DMS53 (cell line): ENCODE measurements at regions not wholly inside any gene's neighbourhood (a gene's known extent, or its start where the extent isn't known, plus 50 kb on each side); places are given as distances from the start of the nearest gene placed in this dataset.

Source experiments
- DNase-seq: peaks from one replicate; lab custom pipeline; 2025; lab: John Stamatoyannopoulos, UW

DNA sequence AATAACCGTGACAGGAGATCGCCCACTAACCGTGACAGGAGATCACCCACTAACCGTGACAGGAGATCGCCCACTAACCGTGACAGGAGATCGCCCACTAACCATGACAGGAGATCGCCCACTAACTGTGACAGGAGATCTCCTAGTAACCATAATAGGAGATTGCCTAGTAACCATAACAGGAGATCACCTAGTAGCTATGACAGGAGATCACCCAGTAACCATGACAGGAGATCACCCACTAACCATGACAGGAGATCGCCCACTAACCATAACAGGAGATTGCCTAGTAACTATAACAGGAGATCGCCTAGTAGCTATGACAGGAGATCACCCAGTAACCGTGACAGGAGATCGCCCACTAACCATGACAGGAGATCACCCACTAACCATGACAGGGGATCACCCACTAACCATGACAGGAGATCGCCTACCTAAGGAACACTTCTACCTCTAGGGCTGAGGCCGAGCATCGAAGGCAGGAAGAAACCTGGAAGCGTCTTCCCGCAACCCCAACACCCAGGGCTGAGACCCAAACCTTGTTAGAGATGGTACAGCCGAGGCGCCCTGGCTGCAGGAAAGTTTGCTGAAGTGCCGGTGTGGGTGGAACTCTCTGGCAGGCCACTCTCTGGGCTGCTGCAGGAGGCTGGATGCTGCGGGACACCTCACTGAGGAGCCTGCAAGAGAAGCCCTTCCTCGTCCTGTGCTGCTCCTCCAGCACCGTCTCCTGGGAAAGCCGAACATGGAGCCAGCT lies 67.5 kb upstream of the THY1 start:
- no peak for DNase-seq

DNA sequence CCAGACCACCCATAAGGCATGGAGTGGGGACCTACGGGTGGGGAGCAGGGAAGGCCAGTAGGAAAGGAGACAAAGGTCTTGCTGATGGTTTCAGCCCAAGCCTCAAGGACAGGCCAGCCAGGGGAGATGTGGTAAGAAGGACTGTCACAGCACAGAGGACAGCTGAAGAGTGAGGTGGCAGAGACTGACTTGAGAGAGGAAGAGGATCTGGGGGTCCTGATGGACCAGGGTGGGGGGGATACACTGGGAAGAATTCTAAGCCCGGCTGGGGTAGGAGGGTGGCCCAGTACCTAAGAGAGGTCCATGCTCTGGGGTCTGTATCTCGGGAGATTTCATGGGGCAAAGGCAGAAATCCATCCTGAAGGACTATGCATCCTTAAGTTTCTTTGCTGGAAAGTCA lies 66.1 kb upstream of the THY1 start:
- no peak for DNase-seq

DNA sequence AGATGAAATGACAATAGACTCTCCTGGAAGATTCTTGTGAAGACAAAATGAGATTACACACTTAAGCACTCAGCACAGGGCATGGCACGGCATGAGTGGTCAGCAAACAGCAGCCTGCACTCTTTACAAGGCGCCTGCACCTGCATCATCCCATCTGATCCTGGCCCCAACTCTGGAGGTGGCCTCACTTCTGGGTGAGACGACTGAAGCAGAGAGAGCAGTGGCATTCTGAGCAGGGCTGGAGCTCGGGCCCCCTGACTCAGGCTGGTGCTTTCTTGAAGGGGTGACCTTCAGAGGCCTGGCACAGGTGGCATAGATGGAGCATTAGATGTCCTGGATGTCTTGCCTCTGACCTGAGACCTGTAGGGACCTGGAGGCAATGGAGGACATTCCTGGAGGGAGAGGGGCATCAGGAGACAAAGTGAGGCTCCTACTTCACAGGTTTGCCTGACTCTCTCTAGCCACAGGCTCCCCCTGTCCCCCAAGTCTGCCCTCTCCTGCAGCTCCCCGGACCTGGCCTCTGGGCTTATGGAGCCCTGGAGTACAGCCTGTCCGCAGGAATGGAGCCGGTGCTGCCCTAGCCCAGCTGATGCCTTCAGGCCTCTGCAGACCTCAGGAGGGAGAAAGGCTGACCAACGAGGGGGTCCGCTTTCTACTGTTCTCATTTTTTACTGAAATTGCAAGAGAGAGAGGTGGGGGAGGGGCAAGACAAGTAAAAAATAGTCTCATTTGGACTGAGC lies 65.5 kb upstream of the THY1 start:
- no peak for DNase-seq

DNA sequence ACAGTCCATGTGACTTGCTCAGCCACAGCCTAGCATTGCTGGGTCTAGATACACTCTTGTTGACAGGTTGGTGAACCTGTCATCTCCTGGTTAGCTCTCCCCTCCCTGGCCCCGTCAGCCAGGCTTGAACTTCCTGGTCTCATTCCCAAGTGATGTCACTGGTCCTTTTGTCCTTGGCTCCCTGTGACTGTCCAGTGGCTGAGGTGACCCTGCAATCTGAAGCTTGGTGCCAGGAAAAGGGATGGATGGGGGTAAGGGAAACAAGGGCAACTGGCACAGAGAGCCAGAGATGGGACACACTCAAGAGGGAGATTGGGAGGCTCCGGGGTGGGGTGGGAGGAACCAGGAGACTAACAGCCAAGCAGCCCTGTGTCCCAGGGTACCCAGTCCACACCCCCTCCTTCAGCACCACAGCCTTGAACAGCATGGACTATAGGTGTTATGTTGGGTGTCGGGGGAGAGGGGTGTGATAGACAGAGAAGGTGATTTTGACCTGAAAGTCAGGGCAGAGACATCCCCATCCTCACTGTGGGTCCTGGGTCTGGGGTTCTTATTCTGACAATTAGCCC lies 63.8 kb upstream of the THY1 start:
- DNase-seq: peak; percentile 34

DNA sequence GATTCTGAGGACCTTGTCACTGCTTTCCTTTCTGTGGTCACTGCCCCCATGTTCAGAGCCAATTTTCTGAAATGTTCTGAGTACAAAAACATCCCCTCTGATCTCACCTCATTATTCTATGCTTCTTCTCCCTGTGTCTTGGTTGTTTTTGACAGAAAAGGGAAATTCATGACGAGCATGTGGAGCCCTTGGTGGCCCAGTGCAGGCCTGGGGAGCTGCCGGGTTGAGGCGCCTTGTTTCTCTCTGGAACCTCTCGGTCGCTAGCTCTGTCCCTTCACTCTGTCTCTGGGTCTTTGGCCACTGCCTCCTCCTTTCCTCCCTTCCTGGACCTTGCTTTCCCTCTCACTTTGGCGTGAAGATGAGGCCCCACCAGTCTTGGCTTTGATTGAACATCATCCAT lies 63.0 kb upstream of the THY1 start:
- no peak for DNase-seq

DNA sequence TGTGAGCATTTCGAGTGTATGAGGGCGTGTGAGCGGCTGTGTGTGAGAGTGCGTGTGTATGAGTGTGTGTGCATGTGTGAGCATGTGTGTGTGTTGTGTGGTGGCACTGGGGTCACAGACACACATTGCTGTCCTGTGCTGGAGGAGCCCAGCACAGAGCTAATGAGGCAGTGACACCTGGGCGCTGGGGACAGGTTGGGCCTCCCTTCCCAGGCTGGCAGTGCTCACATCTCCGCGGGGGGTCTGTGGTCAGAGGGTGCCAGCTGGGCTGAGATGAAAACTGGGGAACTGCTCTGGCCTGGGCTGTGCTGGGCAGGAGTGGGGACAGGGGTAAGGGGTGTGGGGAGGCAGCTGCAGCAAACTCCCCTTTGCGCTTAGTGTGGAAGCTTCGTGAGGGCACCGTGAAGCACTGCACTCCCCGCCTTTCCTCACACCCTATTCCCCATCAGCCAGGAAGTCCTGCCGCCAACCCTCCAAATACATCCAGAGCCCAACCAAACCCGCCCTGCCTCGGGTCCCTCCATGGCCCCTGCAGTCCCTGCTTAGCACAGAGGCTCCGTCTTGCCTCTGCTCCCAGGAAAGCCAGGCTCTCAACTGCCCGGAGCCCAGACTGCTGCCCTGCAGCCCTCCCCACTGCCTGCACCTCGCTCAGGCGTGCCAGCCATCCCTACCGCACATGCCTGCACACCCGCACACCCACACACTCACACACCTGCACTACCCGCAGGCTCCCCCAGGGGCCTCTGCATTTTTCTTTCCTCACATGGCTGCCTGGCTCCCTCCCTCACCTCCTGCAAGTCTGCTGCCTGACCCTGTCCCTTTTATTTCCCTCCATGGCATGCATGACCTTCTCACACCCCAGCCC lies 62.0 kb upstream of the THY1 start:
- DNase-seq: peak; percentile 38

DNA sequence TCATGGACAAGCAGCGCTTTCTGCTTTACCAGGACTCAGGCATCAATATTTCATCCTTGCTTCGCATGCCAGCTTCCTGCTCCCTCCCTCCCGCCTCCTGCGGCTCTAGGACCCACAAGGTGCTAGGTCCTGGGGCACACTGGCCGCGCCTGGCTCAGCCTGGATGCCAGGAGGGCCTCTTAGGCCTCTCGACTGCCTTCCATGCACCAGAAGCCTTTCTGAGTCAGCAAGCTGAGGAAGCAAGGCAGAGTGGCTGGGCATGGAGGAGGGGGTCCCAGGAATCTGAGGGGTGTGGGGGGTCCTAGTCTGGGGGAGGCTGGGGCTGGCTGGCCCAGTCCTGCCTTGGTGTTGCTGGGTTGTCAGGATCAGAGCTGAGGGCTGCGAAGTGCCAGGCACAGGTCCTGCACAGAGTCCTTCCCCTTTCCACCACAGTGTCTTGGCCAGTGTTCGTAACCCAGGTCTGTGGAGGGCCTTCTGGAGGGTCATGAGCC lies 61.0 kb upstream of the THY1 start:
- DNase-seq: no peak

DNA sequence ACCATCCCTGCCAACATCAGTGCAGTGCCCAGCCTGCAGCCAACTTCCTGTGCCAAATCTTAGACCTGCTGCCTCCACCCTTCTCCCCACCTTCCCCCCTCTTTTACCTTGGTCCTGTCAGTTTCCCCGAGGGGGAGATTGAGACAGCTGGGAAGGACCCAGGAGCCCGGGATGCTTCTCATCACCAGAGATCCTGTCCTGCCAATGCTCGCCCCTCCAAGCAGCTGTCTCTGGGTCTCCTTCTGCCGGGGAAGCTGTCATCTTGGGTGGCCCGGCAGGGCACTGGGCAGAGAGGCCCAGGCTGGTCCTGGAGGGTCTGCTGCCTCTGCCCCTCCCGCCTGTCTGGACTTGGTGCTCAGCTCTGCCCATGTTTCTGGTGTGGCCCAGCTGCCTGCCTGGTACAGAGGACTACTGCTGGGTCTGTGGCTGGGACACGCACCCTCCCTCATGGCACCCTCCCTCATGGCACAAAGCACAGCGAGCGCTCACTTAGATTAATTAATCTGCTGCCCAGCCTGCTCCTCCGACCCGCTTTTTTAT lies 60.4 kb upstream of the THY1 start:
- DNase-seq: no peak

DNA sequence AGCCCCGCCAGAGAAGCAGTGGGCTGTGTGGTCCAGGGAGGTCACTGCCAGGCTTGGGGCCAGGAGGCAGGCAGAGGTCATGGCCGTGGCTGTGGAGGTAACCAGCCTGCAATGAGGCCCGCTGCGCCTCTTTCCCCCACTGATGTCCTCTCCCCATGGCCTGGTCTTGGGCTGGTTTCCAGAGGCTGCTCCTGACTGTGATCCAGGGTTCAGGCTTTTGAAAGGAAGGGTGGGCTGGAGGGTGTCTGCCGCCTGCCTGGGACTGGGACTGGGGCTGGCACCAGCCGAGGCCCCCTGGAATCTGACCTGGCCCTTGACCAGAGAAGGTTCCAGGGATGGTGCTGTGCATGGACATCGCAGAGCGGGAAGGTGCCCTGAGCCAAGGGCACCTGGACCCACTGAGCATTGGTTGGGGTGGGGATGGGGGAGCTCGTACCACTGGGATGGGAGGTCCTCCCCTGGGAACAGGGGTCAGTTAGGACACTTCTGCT lies 59.6 kb upstream of the THY1 start:
- DNase-seq: no peak

DNA sequence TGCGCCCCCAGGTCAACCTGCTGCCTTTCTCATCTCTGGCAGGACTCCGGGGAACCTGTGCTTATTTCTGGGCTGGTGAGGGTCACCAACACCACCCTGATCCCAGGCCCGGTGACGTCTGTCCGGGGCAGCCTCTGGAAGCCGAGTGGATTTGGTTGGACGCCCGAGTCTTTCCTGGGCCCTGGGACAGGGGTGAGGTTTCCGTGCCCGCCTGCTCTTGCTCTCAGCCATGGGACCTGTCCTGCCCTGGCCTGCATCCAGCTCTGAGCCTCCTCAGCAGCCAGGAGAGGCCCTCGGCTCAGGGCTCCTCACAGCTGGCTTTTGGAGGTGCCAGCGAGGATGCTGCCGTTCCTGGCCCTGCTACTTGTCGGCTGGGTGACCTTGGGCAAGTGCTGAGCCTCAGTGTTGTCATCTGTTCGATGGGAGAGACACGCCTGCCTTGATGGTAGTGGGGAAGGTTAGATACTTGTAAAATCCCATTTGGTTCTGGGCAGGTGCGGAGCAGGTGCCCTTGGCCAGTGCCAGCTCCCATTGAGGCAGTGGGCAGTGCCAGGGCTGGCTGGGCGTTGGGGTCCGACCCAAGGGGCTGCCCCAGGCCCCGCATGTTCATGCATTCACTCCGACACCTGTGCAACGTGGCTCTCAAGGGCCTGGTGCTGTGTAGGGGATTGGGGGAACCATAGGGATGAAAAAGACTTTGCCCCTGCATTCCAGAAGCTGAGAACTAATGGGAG lies 58.9 kb upstream of the THY1 start:
- no peak for DNase-seq

DNA sequence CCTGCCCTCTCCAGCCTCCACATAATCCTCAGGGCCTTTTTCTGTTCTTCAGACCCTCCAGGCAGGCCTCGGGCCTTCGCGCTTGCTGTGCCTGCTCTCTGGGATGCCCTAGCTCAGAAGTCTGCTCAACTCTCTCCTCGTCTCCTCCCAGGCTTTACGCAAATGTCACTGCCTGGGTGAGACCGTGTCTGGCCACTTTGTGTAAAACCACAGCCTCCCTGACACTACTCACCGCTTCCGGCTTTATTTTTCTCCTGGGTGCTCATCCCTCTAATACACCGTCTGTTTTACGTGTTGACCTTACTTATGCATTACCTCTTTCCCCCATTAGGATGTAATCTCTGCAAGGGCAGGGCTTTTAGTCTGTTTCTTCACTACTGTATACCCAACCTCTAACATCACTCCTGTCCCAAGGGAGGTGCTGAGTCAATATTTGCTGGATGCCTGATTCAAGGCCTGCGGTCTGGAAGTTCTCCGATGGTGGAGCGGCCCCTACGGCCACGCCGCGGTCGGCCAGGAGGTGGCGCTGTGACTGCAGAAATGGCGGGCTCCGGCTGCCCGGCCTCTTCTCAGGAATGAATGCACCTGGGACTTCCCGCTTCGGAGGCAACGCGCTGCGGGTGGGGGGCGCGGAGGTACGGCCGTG lies 58.2 kb upstream of the THY1 start:
- DNase-seq: peak; percentile 88

DNA sequence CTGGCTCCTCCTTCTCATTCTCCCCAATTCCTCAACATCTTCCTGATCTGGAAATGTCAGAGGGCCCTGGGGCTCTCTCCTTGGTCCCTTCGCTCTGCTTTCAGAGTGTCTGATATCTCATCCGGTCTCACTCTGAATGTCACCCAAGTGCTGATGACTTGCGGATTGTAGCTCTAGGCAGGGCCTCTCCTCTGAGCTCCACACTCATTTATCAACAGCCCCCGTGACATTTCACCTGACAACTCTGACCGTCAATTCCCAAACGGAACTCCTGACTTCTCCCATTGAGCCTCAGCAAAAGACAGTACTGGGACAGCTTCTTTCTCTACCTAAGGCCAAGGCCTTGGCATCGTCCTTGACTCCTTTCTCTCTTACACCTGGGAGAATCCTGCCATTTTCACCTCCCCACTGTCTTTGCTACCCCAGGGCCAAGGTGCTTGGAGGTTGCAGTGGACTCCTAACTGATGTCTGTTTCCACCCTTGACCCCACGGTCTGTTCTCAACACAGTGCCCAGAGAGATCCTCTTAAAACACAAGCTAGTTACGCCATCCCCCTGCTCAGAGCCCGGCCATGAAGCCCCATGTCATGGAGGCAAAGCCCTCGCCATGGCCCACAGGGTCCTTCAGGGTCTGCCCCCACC lies 57.5 kb upstream of the THY1 start:
- no peak for DNase-seq

DNA sequence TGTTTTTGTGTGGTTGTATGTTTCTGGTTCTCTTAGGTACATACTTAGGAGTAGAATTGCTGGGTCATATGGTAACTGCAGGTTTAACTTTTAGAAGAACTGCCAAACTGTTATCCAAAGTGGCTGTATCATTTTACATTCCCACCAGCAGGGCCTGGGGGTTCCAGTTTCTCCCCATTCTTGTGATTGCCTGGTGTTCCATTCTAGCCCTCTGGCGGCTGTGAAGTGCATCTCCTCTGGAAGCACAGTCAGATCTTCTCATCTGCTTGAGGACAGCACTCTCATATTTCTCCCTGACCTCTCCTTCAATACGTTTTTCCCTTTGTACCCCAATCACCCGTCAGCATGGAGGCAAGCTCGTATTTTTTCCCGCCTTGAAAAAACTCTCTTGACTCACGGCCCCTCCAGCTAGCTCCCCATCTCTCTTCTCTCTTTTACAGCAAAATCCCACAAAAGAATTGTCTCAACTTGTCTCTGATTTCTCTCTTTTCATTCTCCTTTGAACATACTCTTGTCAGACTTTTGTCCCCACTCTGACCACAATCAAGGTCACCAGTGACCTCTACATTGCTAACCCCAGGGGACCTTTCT lies 56.8 kb upstream of the THY1 start:
- DNase-seq: peak; percentile 28

DNA sequence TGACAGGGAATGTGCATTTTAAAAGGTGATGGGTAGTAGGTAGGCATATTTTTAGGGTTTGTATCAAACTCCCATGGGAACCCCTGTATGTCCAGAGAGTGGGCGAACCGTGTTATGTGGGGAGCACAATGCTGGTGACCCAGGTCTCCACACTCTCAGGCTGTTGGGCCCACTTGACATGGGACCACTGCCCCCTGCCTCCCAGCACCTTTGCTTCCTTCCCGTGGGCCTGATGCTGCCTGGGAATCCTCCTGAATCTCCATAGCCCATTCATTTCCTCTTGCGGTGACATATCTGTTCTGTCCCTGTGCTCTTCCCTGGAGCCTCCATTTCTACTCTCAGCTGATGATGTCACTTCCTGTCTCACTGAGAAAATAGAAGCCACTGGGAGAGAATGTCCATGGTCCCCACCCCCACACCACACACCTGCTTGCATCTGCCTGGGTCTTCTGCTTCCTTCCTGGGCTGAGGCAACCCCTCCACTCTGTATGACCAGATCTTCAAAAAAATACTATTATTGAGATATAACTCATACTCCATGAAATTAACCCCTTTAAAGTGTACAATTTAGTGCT lies 55.8 kb upstream of the THY1 start:
- DNase-seq: peak; percentile 57

DNA sequence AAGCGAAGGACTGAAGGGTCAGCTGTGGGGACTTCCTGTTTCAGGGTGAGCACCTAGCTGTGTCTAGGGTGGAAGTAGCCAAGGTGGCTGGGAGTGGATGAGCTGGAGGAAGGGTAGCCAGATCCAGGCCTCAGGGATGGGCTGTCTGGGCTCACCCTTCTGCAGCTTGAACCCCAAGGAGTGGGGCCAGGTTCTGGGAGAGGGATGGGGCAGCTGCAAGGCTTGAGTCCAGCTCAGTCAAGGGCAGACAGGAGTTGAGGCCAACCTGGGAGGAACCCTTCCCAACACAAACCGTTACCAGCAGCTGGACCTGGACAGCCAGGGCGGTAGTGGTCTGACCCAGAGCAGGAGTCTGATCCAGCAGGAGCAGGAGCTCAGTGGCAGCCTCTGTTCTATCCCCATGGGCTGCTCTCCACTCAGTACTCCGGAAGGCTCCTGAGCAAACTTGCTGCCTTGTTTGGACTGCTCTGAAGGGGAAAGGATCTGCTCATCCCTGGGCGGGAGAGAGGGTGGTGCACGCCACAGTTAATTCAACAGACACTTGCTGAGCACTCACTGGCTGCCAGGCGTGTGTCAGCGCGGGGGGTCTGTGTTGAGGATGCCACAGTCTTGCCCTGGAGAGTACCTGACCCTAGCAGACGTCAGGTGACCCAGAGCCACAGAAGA lies 53.8 kb upstream of the THY1 start:
- no peak for DNase-seq

DNA sequence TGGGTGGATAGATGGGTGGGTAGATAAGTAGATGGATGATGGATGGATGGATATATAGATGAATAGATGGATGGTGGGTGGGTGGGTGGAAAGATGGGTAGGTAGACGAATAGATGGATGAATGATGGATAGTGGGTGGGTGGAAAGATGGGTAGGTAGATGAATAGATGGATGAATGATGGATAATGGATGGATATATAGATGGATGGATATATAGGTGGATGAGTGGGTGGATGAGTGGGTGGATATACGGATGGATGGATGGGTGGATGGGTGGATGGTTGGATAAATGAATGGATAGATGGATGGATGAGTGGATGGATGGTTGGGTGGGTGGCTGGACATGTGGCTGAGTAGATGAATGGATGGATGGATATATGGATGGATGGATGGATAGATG lies 53.1 kb upstream of the THY1 start:
- no peak for DNase-seq

DNA sequence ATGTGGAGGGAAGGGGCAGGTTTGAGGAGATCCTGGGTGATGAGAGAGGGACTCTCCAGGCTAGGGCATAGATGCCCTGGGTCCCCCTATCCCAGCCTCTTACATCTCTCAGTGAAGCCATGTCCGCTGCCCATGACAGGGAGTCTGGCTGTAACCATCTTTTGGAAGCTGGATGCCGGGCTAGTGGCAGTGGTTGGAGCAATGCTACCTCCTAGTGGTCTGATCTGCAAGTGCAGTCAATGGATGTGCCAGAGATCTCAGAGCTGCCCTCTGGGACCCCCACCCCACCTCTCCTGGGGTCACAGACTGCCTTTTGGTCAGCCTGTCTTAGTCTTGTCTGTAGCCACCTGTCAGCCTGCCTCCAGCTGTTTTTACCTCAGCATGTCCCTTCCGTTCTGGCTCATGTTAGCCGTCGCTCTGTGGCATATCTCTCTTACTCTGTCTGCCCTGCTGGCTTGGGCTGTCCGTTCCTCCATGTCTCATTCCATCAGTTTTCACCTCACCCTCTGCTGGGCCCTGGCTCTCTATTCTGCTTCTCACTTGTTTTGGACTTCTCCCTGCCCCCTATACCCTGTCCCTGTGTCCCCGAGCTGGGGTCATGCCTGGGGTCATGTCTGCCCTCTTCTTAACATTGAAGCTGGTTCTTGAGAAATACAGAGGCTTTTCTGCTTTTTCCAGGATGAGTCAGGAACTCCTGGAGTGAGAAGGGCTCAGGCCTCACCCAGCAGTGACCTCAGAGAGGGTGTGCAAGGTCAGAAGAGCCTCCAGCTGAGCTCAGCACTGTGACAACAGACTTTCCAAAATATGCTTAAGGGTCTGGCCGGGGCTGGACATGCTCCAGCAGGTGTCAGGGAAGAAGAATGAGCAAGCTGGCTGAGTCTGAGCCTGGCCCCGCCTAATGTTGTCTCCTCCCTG lies 52.0 kb upstream of the THY1 start:
- peak; percentile 77 for DNase-seq
